Heart right ventricle (tissue), 16 donors: ENCODE measurements at regions not wholly inside any gene's neighbourhood (a gene's known extent, or its start where the extent isn't known, plus 50 kb on each side); places are given as distances from the start of the nearest gene placed in this dataset.

Experiments used
- ATAC-seq, 8 donors: fragments of 200-7000 bp; cut with Tn5 transposase; one replicate each; pipeline ENCODE4 v1.9.1; 2020; ENCODE audit warnings: mild to moderate bottlenecking in 8 of 8, moderate library complexity in 8 of 8, moderate number of reproducible peaks in 1 of 8
- DNase-seq, 2 donors: peaks; one replicate each; pipeline ENCODE4 v3.0.0-alpha.2; 2020
- H3K27ac ChIP-seq, 10 donors: fragments of 200-600 bp; sonication (generic) in 2 of 10; one replicate each; pipeline versions ENCODE4 v1.5.0 to v1.8.0; 2020 to 2022; ENCODE audit warnings: mild to moderate bottlenecking in 3 of 10
- H3K27me3 ChIP-seq, 7 donors: fragments of 200-600 bp; one replicate each; pipeline ENCODE4 v1.8.0; 2021 to 2022; ENCODE audit warnings: mild to moderate bottlenecking in 2 of 7
- H3K36me3 ChIP-seq, 9 donors: fragments of 200-600 bp; sonication (generic) in 1 of 9; one replicate each; pipeline versions ENCODE4 v1.5.0 to v1.8.0; 2020 to 2022; ENCODE audit warnings: mild to moderate bottlenecking in 2 of 9
- H3K4me1 ChIP-seq, 9 donors: fragments of 200-600 bp; sonication (generic) in 1 of 9; one replicate each; pipeline versions ENCODE4 v1.5.0 to v1.8.0; 2020 to 2022; ENCODE audit warnings: mild to moderate bottlenecking in 4 of 9
- H3K4me3 ChIP-seq, 10 donors: fragments of 200-600 bp; sonication (generic) in 2 of 10; one replicate each; pipeline versions ENCODE4 v1.5.0 to v1.8.0; 2020 to 2022; ENCODE audit warnings: mild to moderate bottlenecking in 7 of 10, moderate library complexity in 2 of 10
- H3K9me3 ChIP-seq, 11 donors: fragments of 200-600 bp in 10 of 11; sonication (generic) in 2 of 11; one replicate each; pipeline versions ENCODE4 v1.5.0 to v1.8.0; 2013 to 2022; ENCODE audit warnings: mild to moderate bottlenecking in 2 of 11, control low read depth in 1 of 11, moderate library complexity in 1 of 11
- WGBS, 2 donors: extraction: QIAGEN DNeasy Blood & Tissue Kit; methylation state at CpG; one replicate each; pipeline ENCODE4 v1.1.7; 2013; ENCODE audit warnings: inconsistent platforms in 1 of 2; 5-methylcytosine and 5-hydroxymethylcytosine counted together
- intact Hi-C, 10 donors: fragments of 100-400 bp; cut with DNase I; formaldehyde crosslinking; loops; one replicate each; pipeline versions ENCODE4 v1.11.1 to v1.14.2; 2022
- TF ChIP-seq, protein P1 (sequence below), 9 donors: fragments of 200-600 bp; sonication (generic) in 2 of 9; IDR thresholded peaks; one replicate each; pipeline versions ENCODE4 v1.5.0 to v1.8.0; 2021 to 2022; ENCODE audit warnings: antibody characterized with exemption in 9 of 9, mild to moderate bottlenecking in 5 of 9, moderate library complexity in 1 of 9
- donor health status: Arrhythmogenic right ventricular cardiomyopathy.
- donor health status: ischemic (EF 13 %, LVEDD 7.1; RV severe dilation, severe dysfunction).
- donor health status: healthy with polysubstance abuse.
- donor health status: DM: no; HTN: yes; CAD: no.
- donor health status: DM: no; HTN: no; CAD: no.
- donor health status: ischemic (EF 25% LVEDD 6.9; RV normal size, moderate dysfunction).
- donor health status: ischemic (EF 25% LVEDD 5.7; RV mildly dilated, moderate dysfunction).
- donor health status: healthy.
- donor health status: DM: yes; HTN: yes; CAD: no.
- donor health status: Ischemic cardiomyopathy.
- donor health status: ischemic (EF 35%, LVEDD 5.7; RV mildly dilated, moderate dysfunction).
- donor health status: nonischemic (EF 11% LVEDD 7.7; RV severe dilation, severe dysfunction).
- donor health status: DM: yes; HTN: yes; CAD: no.
- donor health status: PGD.
- donor health status: ischemic (EF 29% LVEDD 5.4; RV normal size, mild dysfunction).
- donor health status: nonischemic (EF 23%, LVEDD 6.1; RV moderate dilation, normal function).

DNA sequence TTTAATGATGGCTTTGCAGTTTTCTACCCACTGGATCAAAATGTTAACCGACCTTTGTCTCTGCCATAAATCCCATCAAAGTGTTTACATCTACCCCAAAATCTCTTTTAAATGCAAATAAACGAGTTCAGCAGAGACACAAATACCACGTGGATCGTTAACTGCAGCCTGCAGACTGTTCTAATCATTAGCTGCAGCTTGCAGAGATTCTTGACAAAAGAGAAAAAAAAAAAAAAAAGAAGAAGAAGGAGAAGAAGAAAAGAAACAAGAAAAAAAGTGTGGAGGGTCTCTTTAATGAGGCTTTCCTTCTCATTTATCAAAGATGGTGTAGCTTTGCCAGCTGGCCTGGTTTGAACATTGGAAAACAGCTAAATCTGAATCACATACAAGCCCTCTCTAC lies 275.7 kb downstream of the NEDD1 start:
- intact Hi-C loops: no loop called here
- 50 to 57% methylated on average over 4 of the region's 4 CpGs for WGBS, 2 donors
- DNase-seq: no peak
- TF ChIP-seq, protein P1, sequence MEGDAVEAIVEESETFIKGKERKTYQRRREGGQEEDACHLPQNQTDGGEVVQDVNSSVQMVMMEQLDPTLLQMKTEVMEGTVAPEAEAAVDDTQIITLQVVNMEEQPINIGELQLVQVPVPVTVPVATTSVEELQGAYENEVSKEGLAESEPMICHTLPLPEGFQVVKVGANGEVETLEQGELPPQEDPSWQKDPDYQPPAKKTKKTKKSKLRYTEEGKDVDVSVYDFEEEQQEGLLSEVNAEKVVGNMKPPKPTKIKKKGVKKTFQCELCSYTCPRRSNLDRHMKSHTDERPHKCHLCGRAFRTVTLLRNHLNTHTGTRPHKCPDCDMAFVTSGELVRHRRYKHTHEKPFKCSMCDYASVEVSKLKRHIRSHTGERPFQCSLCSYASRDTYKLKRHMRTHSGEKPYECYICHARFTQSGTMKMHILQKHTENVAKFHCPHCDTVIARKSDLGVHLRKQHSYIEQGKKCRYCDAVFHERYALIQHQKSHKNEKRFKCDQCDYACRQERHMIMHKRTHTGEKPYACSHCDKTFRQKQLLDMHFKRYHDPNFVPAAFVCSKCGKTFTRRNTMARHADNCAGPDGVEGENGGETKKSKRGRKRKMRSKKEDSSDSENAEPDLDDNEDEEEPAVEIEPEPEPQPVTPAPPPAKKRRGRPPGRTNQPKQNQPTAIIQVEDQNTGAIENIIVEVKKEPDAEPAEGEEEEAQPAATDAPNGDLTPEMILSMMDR (IDR thresholded peaks at IDR 0.05): no peak
- H3K4me3 ChIP-seq: no peak overlapping the region
- ATAC-seq: no peak
- no peaks in the 10 kb centered on the region for H3K4me1 ChIP-seq
- H3K27ac ChIP-seq: no peak overlapping the region
- H3K9me3 ChIP-seq: peaks cover 0 to 12% (median 0%) of the 10 kb centered on the region in 11 donors
- H3K36me3 ChIP-seq: no peaks in the 10 kb centered on the region
- no peaks in the 10 kb centered on the region for H3K27me3 ChIP-seq

DNA sequence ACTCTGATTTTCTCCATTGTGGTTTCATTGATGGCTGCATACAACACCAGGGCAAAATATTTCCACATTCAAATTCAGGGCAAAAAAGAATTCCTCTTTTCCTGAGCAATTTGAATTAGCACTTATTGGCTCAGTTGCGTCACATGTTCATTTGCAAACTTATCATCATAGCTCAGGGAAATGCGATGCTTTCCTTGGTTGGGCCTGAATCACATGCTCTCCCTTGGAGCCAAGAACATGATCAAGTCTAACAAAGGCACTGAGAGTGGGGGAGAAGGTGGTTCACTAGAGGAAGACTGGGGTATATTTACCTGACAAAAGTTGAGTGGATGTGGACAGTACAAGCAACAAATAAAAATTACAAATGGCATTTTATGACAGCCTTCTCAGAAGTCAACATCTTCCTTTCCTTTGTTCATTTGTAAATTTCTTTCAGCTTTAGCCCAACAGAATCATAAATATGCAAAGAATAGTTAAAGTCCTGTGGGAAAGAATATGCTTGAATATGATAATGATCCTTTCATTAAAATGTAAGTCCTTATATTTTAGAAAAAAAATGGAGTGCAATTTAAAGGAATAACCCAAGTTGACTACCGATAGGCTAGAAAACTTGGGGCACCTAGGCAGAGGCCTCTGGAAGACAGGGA lies 277.2 kb downstream of the NEDD1 start:
- ATAC-seq: no peak
- intact Hi-C loops: no loop called here
- Histone ChIP-seq H3K27ac (no peak overlapping the region), H3K9me3 (peaks cover 0 to 14% (median 0%) of the 10 kb centered on the region in 11 donors), H3K4me1 (no peaks in the 10 kb centered on the region), H3K36me3 (no peaks in the 10 kb centered on the region), H3K4me3 (no peak overlapping the region), H3K27me3 (no peaks in the 10 kb centered on the region)
- DNase-seq: no peak
- WGBS, 2 donors: 93 to 96% methylated on average over 3 of the region's 3 CpGs
- TF ChIP-seq, protein P1 (IDR thresholded peaks at IDR 0.05): no peak

DNA sequence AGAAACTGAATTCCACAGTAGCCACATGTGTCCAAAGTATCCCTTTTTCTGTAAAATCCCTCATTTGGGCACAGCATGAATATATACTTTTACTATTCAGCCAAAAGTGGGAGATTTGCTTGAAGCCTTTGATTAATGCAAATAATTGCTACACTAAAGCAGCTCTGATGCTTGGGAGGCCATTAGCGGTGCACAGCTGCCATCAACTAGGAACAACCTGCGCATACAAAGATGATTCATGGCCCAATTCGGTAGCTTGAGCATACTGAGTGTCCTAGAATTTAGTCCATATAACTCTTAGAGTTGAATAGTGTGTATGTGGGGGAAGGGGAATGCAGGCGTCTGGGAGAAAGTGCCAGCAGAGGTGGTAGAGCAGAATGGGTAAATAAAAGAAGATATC lies 277.0 kb upstream of the RMST start:
- DNase-seq (no peak), ATAC-seq (no peak)
- WGBS, 2 donors: 90 to 92% methylated on average over 4 of the region's 4 CpGs
- Histone ChIP-seq H3K9me3 (peaks cover 0 to 21% (median 0%) of the 10 kb centered on the region in 11 donors), H3K27me3 (no peaks in the 10 kb centered on the region), H3K4me1 (no peaks in the 10 kb centered on the region), H3K4me3 (no peak overlapping the region), H3K36me3 (no peaks in the 10 kb centered on the region), H3K27ac (no peak overlapping the region)
- intact Hi-C loops: no loop called here
- TF ChIP-seq, protein P1 (IDR thresholded peaks at IDR 0.05): no peak

DNA sequence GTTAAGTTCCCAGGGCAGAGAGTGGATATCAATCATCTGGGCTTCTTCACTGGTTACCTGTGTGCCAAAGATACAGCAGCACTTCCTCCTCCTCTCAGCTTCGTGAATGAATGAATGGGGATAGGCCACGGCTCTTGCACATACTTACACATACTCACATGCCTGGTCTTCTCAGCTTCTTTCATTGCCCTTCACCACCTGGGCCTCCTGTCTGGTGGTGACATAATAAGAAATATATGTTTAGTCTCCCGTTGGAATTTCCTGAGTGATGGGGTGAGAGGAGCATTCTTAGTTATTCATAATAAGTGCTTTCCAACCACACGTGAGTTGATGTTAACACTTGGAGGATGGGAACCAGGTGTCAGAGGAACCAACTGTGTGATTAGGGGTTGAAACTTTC lies 268.1 kb upstream of the RMST start:
- no peaks in the 10 kb centered on the region for H3K27me3 ChIP-seq
- H3K4me1 ChIP-seq: no peaks in the 10 kb centered on the region
- ATAC-seq (no peak), DNase-seq (no peak)
- TF ChIP-seq, protein P1 (IDR thresholded peaks at IDR 0.05): no peak
- no peak overlapping the region for H3K27ac ChIP-seq
- no peaks in the 10 kb centered on the region for H3K36me3 ChIP-seq
- intact Hi-C loops: no loop called here
- H3K4me3 ChIP-seq: no peak overlapping the region
- H3K9me3 ChIP-seq: peaks cover 0 to 63% (median 12%) of the 10 kb centered on the region in 11 donors
- 57 to 61% methylated on average over 4 of the region's 4 CpGs for WGBS, 2 donors
